DOHH2 (cell line): ENCODE measurements at regions not wholly inside any gene's neighbourhood (a gene's known extent, or its start where the extent isn't known, plus 50 kb on each side); places are given as distances from the start of the nearest gene placed in this dataset.

Source experiments
- H3F3A ChIP-seq: fragments of 200-600 bp; sonication (generic), shearing (Covaris generic); 2 replicates; pipeline ENCODE4 v1.6.0; 2016; ENCODE audit warnings: antibody characterized with exemption, mild to moderate bottlenecking; ENCODE audit not compliant: control insufficient read depth, insufficient read depth
- H3K27ac ChIP-seq: fragments of 200-600 bp; sonication (generic); 2 replicates; pipeline ENCODE4 v1.5.1; 2014; ENCODE audit warnings: low read depth, mild to moderate bottlenecking, low read length, moderate library complexity
- H3K27me3 ChIP-seq: fragments of 200-600 bp; sonication (generic); 2 replicates; pipeline ENCODE4 v1.6.1; 2014; ENCODE audit warnings: mild to moderate bottlenecking, low read length, mixed read lengths; ENCODE audit not compliant: control insufficient read depth
- H3K36me3 ChIP-seq: fragments of 200-600 bp; sonication (generic); 2 replicates; pipeline ENCODE4 v1.6.1; 2014; ENCODE audit warnings: mild to moderate bottlenecking, low read length, moderate library complexity, mixed read lengths; ENCODE audit not compliant: control insufficient read depth
- H3K4me1 ChIP-seq: fragments of 200-600 bp; sonication (generic); 2 replicates; pipeline ENCODE4 v1.6.1; 2014; ENCODE audit warnings: mild to moderate bottlenecking, low read length, mixed read lengths; ENCODE audit not compliant: control insufficient read depth
- H3K4me2 ChIP-seq: fragments of 200-600 bp; sonication (generic); 2 replicates; pipeline ENCODE4 v1.6.0; 2014; ENCODE audit warnings: mild to moderate bottlenecking, low read length, moderate library complexity
- H3K4me3 ChIP-seq: fragments of 200-600 bp; sonication (generic); 2 replicates; pipeline ENCODE4 v1.5.1; 2014; ENCODE audit warnings: mild to moderate bottlenecking, low read length, mixed read lengths
- H3K79me2 ChIP-seq: fragments of 200-600 bp; sonication (generic); 2 replicates; pipeline ENCODE4 v1.6.1; 2014; ENCODE audit warnings: mild to moderate bottlenecking, low read length, mixed read lengths; ENCODE audit not compliant: control insufficient read depth
- H3K9me2 ChIP-seq: fragments of 200-600 bp; sonication (generic); replicated peaks from 2 replicates; pipeline ENCODE4 v1.6.1; 2014; ENCODE audit warnings: mild to moderate bottlenecking, low read length, mixed read lengths; ENCODE audit not compliant: control insufficient read depth
- H3K9me3 ChIP-seq: fragments of 200-600 bp; sonication (generic); 2 replicates; pipeline ENCODE4 v1.6.1; 2014; ENCODE audit warnings: antibody characterized with exemption, low read length, mixed read lengths; ENCODE audit not compliant: control insufficient read depth, insufficient read depth
- H4K20me1 ChIP-seq: fragments of 200-600 bp; sonication (generic); 2 replicates; pipeline ENCODE4 v1.6.0; 2014; ENCODE audit warnings: low read depth, mild to moderate bottlenecking, antibody characterized with exemption, low read length, moderate library complexity; ENCODE audit not compliant: control insufficient read depth, insufficient read depth
- EZH2phosphoT487 ChIP-seq: fragments of 200-600 bp; sonication (generic); IDR thresholded peaks from 2 replicates; pipeline ENCODE4 v1.6.1; 2017; ENCODE audit warnings: borderline replicate concordance, mild to moderate bottlenecking, antibody characterized with exemption, low read length, moderate library complexity, mixed read lengths
- TF ChIP-seq, protein P1 (sequence below): fragments of 200-600 bp; sonication (generic); IDR thresholded peaks from one replicate; pipeline ENCODE4 v1.5.1; 2014; ENCODE audit warnings: antibody characterized with exemption, mild to moderate bottlenecking, low read depth, low read length; ENCODE audit not compliant: poor library complexity, severe bottlenecking

DNA sequence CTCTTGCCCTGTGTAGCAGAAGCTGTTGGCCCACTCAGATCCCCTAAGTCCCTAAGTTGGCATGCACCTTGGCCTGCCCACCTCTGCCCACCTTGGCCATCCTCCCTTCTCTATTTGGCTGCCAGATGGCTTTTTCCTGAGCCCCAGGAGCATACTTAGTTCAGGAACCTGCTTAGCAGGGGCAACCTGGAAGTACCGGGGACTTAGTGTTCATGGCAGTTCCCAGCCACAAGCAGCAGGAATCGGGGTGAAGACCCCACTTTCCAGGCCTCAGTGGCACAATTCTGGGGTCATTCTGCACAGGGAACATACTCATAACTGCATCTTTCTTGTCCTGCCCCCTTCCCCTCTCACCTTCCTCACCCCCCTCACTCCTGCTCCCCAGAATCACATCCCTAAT, 158.0 kb upstream of the PMEPA1 start:
- no peaks in the 10 kb centered on the region for H3K4me1 ChIP-seq
- no peak overlapping the region for H3K27ac ChIP-seq

DNA sequence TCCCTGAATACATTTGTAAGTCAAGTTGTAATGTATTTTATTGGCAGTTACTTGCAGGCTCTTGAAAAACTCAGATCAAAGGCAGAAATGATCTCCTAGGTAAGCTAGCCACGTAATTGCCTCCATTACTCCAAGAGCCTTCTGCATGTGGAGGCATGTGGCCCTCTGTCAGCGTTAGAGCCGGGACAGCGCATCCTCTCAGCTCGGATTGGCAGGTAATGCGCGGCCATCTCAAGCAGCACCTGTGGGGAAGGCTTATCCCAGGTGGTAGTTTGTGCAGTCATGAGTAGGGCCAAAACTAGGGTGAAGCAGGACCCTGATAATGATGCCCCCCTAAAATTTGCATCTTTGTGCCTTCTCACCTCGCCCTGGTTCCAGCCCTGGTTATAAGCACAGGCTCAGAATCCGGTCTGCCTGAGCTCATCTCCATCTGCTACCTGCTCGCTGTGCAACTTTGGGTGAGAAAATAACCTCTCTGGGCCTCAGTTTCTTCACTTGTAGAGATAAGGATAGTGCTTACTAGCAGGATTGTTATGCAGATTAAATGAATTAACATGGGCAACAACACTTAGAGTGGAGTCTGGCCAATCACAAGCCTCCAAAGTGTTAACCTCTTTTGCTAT, 157.5 kb upstream of the PMEPA1 start:
- H3K36me3 ChIP-seq: no peaks in the 10 kb centered on the region
- H4K20me1 ChIP-seq: no peaks in the 10 kb centered on the region
- H3K79me2 ChIP-seq: no peaks in the 10 kb centered on the region
- no peak overlapping the region for H3K4me3 ChIP-seq
- TF ChIP-seq EZH2phosphoT487: no peak
- TF ChIP-seq, protein P1, sequence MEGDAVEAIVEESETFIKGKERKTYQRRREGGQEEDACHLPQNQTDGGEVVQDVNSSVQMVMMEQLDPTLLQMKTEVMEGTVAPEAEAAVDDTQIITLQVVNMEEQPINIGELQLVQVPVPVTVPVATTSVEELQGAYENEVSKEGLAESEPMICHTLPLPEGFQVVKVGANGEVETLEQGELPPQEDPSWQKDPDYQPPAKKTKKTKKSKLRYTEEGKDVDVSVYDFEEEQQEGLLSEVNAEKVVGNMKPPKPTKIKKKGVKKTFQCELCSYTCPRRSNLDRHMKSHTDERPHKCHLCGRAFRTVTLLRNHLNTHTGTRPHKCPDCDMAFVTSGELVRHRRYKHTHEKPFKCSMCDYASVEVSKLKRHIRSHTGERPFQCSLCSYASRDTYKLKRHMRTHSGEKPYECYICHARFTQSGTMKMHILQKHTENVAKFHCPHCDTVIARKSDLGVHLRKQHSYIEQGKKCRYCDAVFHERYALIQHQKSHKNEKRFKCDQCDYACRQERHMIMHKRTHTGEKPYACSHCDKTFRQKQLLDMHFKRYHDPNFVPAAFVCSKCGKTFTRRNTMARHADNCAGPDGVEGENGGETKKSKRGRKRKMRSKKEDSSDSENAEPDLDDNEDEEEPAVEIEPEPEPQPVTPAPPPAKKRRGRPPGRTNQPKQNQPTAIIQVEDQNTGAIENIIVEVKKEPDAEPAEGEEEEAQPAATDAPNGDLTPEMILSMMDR: no peak
- no peaks in the 10 kb centered on the region for H3F3A ChIP-seq
- no peaks in the 10 kb centered on the region for H3K9me2 ChIP-seq
- no peaks in the 10 kb centered on the region for H3K9me3 ChIP-seq
- H3K4me1 ChIP-seq: no peaks in the 10 kb centered on the region
- H3K27me3 ChIP-seq: peaks cover 13% of the 10 kb centered on the region
- H3K4me2 ChIP-seq: no peak overlapping the region
- H3K27ac ChIP-seq: no peak overlapping the region

More for the DNA sequence above, 158.0 kb upstream of the PMEPA1 start:
- Histone ChIP-seq H3K9me3 (no peaks in the 10 kb centered on the region), H4K20me1 (no peaks in the 10 kb centered on the region), H3K27me3 (peaks cover 13% of the 10 kb centered on the region), H3K4me3 (no peak overlapping the region), H3K4me2 (no peak overlapping the region), H3K36me3 (no peaks in the 10 kb centered on the region), H3K9me2 (no peaks in the 10 kb centered on the region), H3F3A (no peaks in the 10 kb centered on the region), H3K79me2 (no peaks in the 10 kb centered on the region)
- TF ChIP-seq EZH2phosphoT487: no peak
- TF ChIP-seq, protein P1: no peak

DNA sequence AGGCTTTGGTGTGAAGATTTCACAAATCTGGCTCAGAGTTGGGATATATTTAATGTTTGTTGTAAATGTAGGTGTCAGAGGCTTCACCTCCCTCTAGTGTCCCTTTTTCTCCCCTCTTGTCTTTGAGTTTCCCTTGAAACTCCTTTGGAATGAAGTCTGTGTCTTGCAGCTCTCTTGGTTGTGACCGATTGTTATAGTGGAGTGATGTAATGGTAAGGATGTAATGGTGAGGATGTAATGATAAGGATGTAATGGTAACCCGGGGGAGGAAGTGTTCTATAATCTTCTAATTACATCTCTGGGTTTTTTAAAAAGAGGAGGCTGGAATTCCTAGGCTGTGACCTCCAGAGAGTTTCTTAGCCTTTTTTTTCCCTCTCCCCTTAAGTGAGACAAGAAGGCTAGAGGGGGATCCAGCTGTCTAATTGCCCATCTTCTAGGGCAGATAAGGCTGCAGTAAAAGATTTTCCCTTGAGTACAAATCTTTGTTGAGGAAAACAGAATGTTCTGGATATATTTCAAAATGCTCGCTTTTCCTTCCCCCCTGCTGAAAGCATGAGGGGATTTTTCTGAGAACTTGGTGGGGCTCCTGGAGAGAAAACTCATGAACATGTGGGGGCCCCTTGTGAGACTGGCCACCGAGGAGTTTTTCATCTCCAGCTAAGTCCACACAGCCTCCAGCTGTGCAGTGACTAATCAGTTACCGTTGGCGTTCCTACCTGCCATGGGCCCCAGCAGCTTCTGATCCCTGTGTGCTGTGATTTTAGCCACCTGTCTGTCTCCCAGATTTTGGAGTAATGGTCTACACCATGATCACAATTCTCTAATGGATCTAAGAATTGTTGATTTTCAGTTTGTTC, 156.7 kb upstream of the PMEPA1 start:
- no peak overlapping the region for H3K27ac ChIP-seq
- no peaks in the 10 kb centered on the region for H3K79me2 ChIP-seq
- no peaks in the 10 kb centered on the region for H3K36me3 ChIP-seq
- no peak overlapping the region for H3K4me3 ChIP-seq
- no peaks in the 10 kb centered on the region for H3F3A ChIP-seq
- H3K4me1 ChIP-seq: no peaks in the 10 kb centered on the region
- H3K27me3 ChIP-seq: peaks cover 19% of the 10 kb centered on the region
- H4K20me1 ChIP-seq: no peaks in the 10 kb centered on the region
- no peak for TF ChIP-seq EZH2phosphoT487
- TF ChIP-seq, protein P1: no peak
- H3K9me2 ChIP-seq: no peaks in the 10 kb centered on the region
- no peak overlapping the region for H3K4me2 ChIP-seq
- no peaks in the 10 kb centered on the region for H3K9me3 ChIP-seq
